Choroid plexus epithelial cell (primary cell): ENCODE measurements at regions not wholly inside any gene's neighbourhood (a gene's known extent, or its start where the extent isn't known, plus 50 kb on each side); places are given as distances from the start of the nearest gene placed in this dataset.

Experiments
- DNase-seq: peaks from one replicate; pipeline ENCODE4 v3.0.0-alpha.2; 2010; ENCODE audit warnings: low read depth
- H3K4me3 ChIP-seq: 2 replicates; pipeline ENCODE4 v1.5.1; 2011; ENCODE audit warnings: low read depth, mild to moderate bottlenecking, control low read depth, low read length, moderate library complexity
- TF ChIP-seq, protein P1 (sequence below): conservative IDR thresholded peaks from 2 replicates; pipeline ENCODE4 v1.5.1; 2011; ENCODE audit warnings: low read depth, mild to moderate bottlenecking, control low read depth, inconsistent platforms, low read length, moderate library complexity

DNA sequence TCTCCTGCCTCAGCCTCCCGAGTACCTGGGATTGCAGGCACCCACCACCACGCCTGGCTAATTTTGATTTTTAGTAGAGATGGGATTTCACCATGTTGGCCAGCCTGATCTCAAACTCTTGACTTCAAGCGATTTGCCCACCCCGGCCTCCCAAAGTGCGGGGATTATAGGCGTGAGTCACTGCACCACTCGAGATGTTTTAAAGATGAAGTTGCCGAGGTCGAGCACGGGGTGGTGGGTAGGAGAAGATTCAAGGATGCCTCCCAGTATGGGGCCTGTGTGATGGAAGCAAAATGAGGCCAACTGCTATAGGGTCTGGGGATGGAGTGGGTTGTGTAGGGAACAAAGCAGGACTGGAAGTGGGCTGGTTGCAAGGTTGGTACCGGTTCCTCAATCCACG, 245.2 kb downstream of the MN1 start:
- TF ChIP-seq, protein P1, sequence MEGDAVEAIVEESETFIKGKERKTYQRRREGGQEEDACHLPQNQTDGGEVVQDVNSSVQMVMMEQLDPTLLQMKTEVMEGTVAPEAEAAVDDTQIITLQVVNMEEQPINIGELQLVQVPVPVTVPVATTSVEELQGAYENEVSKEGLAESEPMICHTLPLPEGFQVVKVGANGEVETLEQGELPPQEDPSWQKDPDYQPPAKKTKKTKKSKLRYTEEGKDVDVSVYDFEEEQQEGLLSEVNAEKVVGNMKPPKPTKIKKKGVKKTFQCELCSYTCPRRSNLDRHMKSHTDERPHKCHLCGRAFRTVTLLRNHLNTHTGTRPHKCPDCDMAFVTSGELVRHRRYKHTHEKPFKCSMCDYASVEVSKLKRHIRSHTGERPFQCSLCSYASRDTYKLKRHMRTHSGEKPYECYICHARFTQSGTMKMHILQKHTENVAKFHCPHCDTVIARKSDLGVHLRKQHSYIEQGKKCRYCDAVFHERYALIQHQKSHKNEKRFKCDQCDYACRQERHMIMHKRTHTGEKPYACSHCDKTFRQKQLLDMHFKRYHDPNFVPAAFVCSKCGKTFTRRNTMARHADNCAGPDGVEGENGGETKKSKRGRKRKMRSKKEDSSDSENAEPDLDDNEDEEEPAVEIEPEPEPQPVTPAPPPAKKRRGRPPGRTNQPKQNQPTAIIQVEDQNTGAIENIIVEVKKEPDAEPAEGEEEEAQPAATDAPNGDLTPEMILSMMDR = no peak
- no peak for DNase-seq
- no peak overlapping the region for H3K4me3 ChIP-seq

DNA sequence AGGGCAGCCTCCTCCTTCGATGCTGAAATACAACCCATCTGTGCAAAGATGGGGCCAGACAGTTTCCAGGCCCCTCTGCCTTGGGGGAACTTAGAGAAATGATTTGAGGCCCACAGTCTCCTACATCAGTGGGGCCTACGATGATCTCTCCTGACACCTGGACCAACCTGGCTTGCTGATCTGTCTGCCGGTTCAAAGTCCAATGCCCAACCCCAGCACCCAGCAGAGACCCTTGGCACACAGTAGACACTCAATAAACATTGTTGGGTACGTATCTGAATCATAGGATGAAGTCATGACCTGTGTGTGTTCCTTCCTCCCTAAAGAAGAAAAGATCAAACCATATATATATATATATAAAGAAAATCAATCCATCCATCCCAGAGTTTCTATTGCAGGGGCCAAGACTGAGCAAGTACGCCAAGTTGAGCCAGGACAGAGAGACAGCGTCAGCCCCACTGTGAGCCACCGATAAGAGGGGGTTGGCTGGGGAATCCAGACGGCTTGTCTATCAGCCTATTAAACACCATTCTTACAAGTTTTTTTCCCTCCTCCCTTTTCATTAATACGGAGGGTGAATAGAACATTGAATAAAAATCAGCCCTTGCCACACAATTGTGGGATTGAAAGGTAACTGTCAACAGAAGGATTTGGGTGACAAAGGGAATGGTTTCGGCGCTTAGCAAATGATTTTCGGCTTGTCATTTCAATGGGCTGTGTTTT, 244.1 kb downstream of the MN1 start:
- TF ChIP-seq, protein P1 = no peak
- DNase-seq = no peak
- no peak overlapping the region for H3K4me3 ChIP-seq

GRCh38 chr22:27558658-27559371, 242.7 kb downstream of the MN1 start:
- H3K4me3 ChIP-seq = no peak overlapping the region
- TF ChIP-seq, protein P1 = no peak
- DNase-seq = no peak

- DNase-seq = no peak
- no peak overlapping the region for H3K4me3 ChIP-seq
- TF ChIP-seq, protein P1 = no peak
Observed at GRCh38 chr22:27560781-27561180, 240.8 kb downstream of the MN1 start.

- TF ChIP-seq, protein P1 = no peak
- no peak overlapping the region for H3K4me3 ChIP-seq
- DNase-seq = no peak
Observed at GRCh38 chr22:27561286-27561904, 240.2 kb downstream of the MN1 start.

GRCh38 chr22:27564806-27565205, 236.8 kb downstream of the MN1 start:
- TF ChIP-seq, protein P1 = no peak
- DNase-seq = no peak

GRCh38 chr22:27566602-27567001, 235.0 kb downstream of the MN1 start:
- no peak for DNase-seq
- H3K4me3 ChIP-seq = no peak overlapping the region
- TF ChIP-seq, protein P1 = no peak

More at GRCh38 chr22:27564806-27565205, 236.8 kb downstream of the MN1 start:
- H3K4me3 ChIP-seq = no peak overlapping the region
